ENCODE measurements at regions not wholly inside any gene's neighbourhood (a gene's known extent, or its start where the extent isn't known, plus 50 kb on each side); places are given as distances from the start of the nearest gene placed in this dataset.
"Not testable (repeated sequence)": the region's sequence is repeated elsewhere in the genome, so short reads cannot be mapped to it uniquely, and the experiment has no call there.

DNA sequence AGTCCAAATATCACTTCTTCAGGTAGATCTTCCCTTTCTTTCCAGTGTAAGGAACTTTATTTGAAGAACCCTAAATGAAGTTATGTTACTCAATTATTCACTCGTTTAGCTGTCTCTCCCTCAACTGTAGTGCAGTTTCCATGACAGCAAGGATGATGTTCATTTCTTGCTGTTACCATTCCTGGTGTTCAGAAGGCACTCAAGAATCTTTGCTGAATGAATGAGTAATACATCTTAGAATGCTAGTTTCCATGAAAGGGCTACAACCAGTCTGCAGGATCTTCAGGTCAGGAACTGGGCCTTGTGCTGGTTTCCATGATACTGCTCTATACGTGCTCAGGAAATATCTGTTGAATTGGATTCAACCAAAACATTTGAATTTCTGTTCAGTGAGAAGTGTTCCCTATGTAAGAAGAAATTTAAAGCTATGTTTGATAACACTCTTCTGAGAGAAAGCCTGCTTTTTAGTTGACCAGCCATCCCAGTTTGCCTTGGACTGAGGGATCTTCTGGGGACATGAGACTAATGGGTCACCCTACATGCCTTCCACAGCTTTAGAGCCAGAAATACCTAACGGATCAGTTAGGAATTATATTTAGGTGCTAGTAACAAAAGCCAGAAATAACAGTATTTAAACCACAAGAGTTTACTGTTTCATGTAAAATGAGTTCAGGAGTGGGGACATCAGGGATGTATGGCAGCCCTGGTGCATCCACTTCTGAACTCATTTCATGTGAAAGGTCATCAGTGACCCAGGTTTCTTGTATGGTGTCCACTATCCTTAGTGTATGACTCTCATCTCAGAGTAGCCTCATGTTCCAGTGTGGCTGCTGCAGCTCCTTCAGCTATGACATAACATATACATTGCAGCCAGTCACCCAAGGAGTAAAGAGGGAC lies 500.1 kb upstream of the SGCD start:
- DNase-seq (no peak), ATAC-seq (peak in 3 of 4 donors; percentile 23 to 69 (median 43))
- H3K27me3 ChIP-seq (ENCODE audit: insufficient read depth in 3 of 3, low read length in 2 of 3) = no peaks in the 10 kb centered on the region
- WGBS, 3 donors = 63 to 86% (median 76%) methylated on average over 3 of the region's 3 CpGs
- no peak overlapping the region for H3K4me3 ChIP-seq
- no peaks in the 10 kb centered on the region for H3K9me3 ChIP-seq
- H3K27ac ChIP-seq = no peak overlapping the region
- peaks cover 4% of the 10 kb centered on the region for H3K4me1 ChIP-seq
- intact Hi-C loops (cut with DNase I) = loop anchor here in 1 of 2 donors (10.0 kb wide), 1 partner anchor 212 kb away; no protein-coding TSS in a partner anchor
- no peaks in the 10 kb centered on the region for H3K36me3 ChIP-seq (ENCODE audit: insufficient read depth in 1 of 2, low read depth in 1 of 2)
- TF ChIP-seq, protein P1, sequence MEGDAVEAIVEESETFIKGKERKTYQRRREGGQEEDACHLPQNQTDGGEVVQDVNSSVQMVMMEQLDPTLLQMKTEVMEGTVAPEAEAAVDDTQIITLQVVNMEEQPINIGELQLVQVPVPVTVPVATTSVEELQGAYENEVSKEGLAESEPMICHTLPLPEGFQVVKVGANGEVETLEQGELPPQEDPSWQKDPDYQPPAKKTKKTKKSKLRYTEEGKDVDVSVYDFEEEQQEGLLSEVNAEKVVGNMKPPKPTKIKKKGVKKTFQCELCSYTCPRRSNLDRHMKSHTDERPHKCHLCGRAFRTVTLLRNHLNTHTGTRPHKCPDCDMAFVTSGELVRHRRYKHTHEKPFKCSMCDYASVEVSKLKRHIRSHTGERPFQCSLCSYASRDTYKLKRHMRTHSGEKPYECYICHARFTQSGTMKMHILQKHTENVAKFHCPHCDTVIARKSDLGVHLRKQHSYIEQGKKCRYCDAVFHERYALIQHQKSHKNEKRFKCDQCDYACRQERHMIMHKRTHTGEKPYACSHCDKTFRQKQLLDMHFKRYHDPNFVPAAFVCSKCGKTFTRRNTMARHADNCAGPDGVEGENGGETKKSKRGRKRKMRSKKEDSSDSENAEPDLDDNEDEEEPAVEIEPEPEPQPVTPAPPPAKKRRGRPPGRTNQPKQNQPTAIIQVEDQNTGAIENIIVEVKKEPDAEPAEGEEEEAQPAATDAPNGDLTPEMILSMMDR (IDR thresholded peaks at IDR 0.05) = no peak

DNA sequence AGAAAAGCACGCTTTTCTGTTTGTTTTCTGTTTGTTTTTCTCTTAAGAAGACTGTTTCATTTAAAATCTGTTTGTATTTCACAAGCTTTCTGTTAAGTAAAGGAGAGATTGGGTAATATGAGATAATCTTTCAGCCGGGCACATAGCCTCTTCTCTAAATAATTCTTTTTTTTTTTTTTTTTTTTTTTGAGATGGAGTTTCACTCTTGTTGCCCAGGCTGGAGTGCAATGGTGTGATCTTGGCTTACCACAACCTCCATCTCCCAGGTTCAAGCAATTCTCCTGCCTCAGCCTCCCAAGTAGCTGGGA lies 499.5 kb upstream of the SGCD start:
- DNase-seq; H3K9me3 ChIP-seq; H3K27ac ChIP-seq; H3K4me3 ChIP-seq; H3K27me3 ChIP-seq (ENCODE audit: insufficient read depth in 3 of 3, low read length in 2 of 3); H3K36me3 ChIP-seq (ENCODE audit: insufficient read depth in 1 of 2, low read depth in 1 of 2); H3K4me1 ChIP-seq: not testable (repeated sequence)
- ATAC-seq = peak in 1 of 4 donors; percentile 12
- 65 to 81% (median 70%) methylated on average over 2 of the region's 2 CpGs for WGBS, 3 donors
- intact Hi-C loops (cut with DNase I) = loop anchor here in 1 of 2 donors (10.0 kb wide), 1 partner anchor 213 kb away; no protein-coding TSS in a partner anchor

DNA sequence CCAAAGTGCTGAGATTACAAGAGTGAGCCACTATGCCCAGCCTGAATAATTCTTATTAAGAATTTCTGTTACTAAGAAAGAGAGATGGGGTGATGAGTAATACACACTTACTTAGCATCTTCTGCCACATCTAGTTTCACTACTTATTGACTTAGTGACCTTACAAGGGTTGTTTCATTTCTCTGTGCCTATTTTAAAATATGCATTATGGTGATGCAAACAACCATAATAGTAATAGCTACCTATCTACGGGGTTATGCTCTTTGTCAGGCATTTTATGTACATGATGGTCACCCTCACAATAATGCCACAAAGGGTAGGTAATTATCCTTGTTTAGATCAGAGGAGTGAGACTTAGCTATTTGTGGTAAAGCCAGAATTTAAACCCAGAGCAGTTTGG lies 499.0 kb upstream of the SGCD start:
- intact Hi-C loops (cut with DNase I) = loop anchor here in 1 of 2 donors (10.0 kb wide), 1 partner anchor 213 kb away; no protein-coding TSS in a partner anchor
- WGBS, 3 donors = 80 to 89% (median 84%) methylated on average over 1 of the region's 1 CpG
- DNase-seq (no peak), ATAC-seq (no peak)
- H3K36me3 ChIP-seq (ENCODE audit: insufficient read depth in 1 of 2, low read depth in 1 of 2) = no peaks in the 10 kb centered on the region
- TF ChIP-seq, protein P1 (IDR thresholded peaks at IDR 0.05) = no peak
- no peak overlapping the region for H3K27ac ChIP-seq
- H3K4me1 ChIP-seq = peaks cover 4% of the 10 kb centered on the region
- no peak overlapping the region for H3K4me3 ChIP-seq
- no peaks in the 10 kb centered on the region for H3K9me3 ChIP-seq
- H3K27me3 ChIP-seq (ENCODE audit: insufficient read depth in 3 of 3, low read length in 2 of 3) = no peaks in the 10 kb centered on the region

DNA sequence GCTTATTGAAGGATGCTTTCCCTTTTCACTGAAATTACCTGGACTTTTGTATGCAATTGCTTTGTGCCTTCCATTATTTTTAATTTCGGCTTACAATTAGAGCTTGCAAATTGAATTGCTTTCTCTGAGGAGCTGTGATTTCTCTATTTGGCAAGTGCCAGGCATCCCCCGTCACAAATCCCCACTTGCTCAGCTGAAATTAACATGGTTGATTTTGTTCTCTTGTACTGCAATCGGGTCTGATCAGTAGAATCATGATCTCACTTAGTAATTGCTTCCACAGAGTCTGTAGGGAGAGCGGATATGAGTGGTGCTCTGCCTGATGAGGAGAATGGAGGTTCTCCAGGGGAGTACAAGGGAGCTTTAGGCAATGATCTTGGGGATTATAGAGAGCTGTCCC lies 495.5 kb upstream of the SGCD start:
- intact Hi-C loops (cut with DNase I) = no loop called here
- TF ChIP-seq, protein P1 (IDR thresholded peaks at IDR 0.05) = no peak
- Histone ChIP-seq H3K9me3 (no peaks in the 10 kb centered on the region), H3K4me3 (no peak overlapping the region), H3K27ac (no peak overlapping the region), H3K4me1 (peaks cover 4% of the 10 kb centered on the region), H3K36me3 (ENCODE audit: insufficient read depth in 1 of 2, low read depth in 1 of 2) (no peaks in the 10 kb centered on the region), H3K27me3 (ENCODE audit: insufficient read depth in 3 of 3, low read length in 2 of 3) (no peaks in the 10 kb centered on the region)
- ATAC-seq = no peak
- no peak for DNase-seq
- WGBS, 3 donors = 64 to 70% (median 66%) methylated on average over 4 of the region's 4 CpGs

- H3K36me3 ChIP-seq (ENCODE audit: insufficient read depth in 1 of 2, low read depth in 1 of 2) = no peaks in the 10 kb centered on the region
- no peak overlapping the region for H3K27ac ChIP-seq
- H3K27me3 ChIP-seq (ENCODE audit: insufficient read depth in 3 of 3, low read length in 2 of 3) = no peaks in the 10 kb centered on the region
- DNase-seq (no peak), ATAC-seq (no peak)
- 73 to 84% (median 81%) methylated on average over 1 of the region's 1 CpG for WGBS, 3 donors
- H3K9me3 ChIP-seq = no peaks in the 10 kb centered on the region
- no peak overlapping the region for H3K4me3 ChIP-seq
- H3K4me1 ChIP-seq = no peaks in the 10 kb centered on the region
- intact Hi-C loops (cut with DNase I) = no loop called here
- TF ChIP-seq, protein P1 (IDR thresholded peaks at IDR 0.05) = no peak
Observed at GRCh38 chr5:155833287-155833686, 493.7 kb upstream of the SGCD start.
